Progenitor cell of endocrine pancreas (in vitro differentiated cells): ENCODE measurements at regions not wholly inside any gene's neighbourhood (a gene's known extent, or its start where the extent isn't known, plus 50 kb on each side); places are given as distances from the start of the nearest gene placed in this dataset.

Source experiments
- DNase-seq: peaks from one replicate; pipeline ENCODE4 v3.0.0; 2021; ENCODE audit warnings: low spot score; ENCODE audit not compliant: unreplicated experiment
- H3K27ac Mint-ChIP-seq: 2 replicates; pipeline ENCODE4 v1.8.0; 2021; ENCODE audit warnings: mild to moderate bottlenecking, moderate library complexity, mixed read lengths
- H3K27me3 Mint-ChIP-seq: 2 replicates; pipeline ENCODE4 v1.8.0; 2021; ENCODE audit warnings: mixed read lengths
- H3K36me3 Mint-ChIP-seq: 2 replicates; pipeline ENCODE4 v1.8.0; 2022; ENCODE audit warnings: mixed read lengths; ENCODE audit not compliant: insufficient read depth
- H3K4me1 Mint-ChIP-seq: 2 replicates; pipeline ENCODE4 v1.8.0; 2021; ENCODE audit warnings: low read depth, mixed read lengths
- H3K4me3 Mint-ChIP-seq: 2 replicates; pipeline ENCODE4 v1.8.0; 2021; ENCODE audit warnings: low read depth, mild to moderate bottlenecking, moderate library complexity, mixed read lengths
- H3K9me3 Mint-ChIP-seq: 2 replicates; pipeline ENCODE4 v1.8.0; 2021; ENCODE audit warnings: low read depth, mixed read lengths
- TF ChIP-seq, protein P1 (sequence below): fragments of 200-600 bp; sonication (generic); IDR thresholded peaks from one replicate; pipeline ENCODE4 v1.5.0; 2021; ENCODE audit warnings: antibody characterized with exemption, mild to moderate bottlenecking; ENCODE audit not compliant: unreplicated experiment

DNA sequence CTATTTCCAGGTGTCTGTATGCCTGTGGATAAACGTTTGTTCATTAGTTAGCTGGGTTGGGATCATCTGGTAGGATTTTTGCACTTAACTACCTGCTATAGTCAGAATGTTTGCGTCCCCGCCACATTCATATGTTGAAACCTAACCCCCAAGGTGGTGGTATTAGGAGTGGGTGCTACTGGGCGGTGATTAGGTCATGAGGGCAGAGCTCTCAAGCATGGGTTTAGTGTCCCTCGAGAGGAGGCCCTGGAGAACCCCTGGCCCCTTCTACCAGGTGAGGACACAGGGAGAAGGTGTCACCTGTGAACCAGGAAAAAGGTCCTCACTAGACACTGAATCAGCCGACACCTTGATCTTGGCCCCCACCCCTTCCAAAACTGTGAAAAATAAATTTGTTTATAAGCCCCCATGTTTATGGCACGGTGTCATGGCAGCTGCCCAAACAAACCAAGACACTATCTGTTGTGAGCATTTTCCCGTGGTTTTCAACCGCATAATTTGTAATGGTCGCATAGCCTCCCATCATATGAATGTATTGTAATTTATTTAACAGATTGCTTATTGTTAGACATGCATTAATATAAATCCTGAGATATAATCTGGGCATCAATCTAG is 92.7 kb upstream of the TRIM2 start:
- Mint-ChIP-seq H3K4me1 (no peaks in the 10 kb centered on the region), H3K4me3 (no peak overlapping the region), H3K9me3 (no peaks in the 10 kb centered on the region), H3K27ac (no peak overlapping the region), H3K36me3 (no peaks in the 10 kb centered on the region), H3K27me3 (no peaks in the 10 kb centered on the region)
- DNase-seq = no peak
- TF ChIP-seq, protein P1, sequence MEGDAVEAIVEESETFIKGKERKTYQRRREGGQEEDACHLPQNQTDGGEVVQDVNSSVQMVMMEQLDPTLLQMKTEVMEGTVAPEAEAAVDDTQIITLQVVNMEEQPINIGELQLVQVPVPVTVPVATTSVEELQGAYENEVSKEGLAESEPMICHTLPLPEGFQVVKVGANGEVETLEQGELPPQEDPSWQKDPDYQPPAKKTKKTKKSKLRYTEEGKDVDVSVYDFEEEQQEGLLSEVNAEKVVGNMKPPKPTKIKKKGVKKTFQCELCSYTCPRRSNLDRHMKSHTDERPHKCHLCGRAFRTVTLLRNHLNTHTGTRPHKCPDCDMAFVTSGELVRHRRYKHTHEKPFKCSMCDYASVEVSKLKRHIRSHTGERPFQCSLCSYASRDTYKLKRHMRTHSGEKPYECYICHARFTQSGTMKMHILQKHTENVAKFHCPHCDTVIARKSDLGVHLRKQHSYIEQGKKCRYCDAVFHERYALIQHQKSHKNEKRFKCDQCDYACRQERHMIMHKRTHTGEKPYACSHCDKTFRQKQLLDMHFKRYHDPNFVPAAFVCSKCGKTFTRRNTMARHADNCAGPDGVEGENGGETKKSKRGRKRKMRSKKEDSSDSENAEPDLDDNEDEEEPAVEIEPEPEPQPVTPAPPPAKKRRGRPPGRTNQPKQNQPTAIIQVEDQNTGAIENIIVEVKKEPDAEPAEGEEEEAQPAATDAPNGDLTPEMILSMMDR = no peak

DNA sequence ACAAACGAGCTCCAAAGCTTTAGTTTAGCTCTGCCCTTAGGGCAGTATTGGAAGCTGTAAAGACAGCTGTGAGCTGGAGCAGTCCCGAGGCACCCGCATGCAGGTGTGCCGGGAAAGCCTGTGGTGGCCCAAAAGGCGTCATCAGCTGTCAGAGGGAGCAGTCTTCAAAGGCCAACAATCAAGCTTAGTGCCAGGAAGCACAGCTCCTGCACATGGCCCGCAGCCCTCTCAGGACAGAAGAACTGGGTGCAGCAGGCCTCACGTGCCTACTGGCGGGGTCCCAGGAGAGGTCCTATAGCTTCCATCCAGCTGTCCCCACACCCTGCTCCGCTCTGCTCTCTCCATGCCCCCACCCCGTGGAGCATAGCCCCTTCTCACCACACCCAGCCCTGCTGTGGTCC is 92.2 kb upstream of the TRIM2 start:
- TF ChIP-seq, protein P1 = no peak
- H3K27ac Mint-ChIP-seq = no peak overlapping the region

GRCh38 chr4:153113061-153113837 is 91.0 kb upstream of the TRIM2 start:
- no peaks in the 10 kb centered on the region for H3K9me3 Mint-ChIP-seq
- TF ChIP-seq, protein P1 = no peak
- no peaks in the 10 kb centered on the region for H3K36me3 Mint-ChIP-seq
- no peaks in the 10 kb centered on the region for H3K27me3 Mint-ChIP-seq
- H3K4me3 Mint-ChIP-seq = no peak overlapping the region
- no peak overlapping the region for H3K27ac Mint-ChIP-seq
- no peak for DNase-seq
- H3K4me1 Mint-ChIP-seq = no peaks in the 10 kb centered on the region

More for the DNA sequence above, 92.2 kb upstream of the TRIM2 start:
- H3K9me3 Mint-ChIP-seq = no peaks in the 10 kb centered on the region
- H3K4me1 Mint-ChIP-seq = no peaks in the 10 kb centered on the region
- H3K27me3 Mint-ChIP-seq = no peaks in the 10 kb centered on the region
- H3K4me3 Mint-ChIP-seq = no peak overlapping the region
- H3K36me3 Mint-ChIP-seq = no peaks in the 10 kb centered on the region
- no peak for DNase-seq

DNA sequence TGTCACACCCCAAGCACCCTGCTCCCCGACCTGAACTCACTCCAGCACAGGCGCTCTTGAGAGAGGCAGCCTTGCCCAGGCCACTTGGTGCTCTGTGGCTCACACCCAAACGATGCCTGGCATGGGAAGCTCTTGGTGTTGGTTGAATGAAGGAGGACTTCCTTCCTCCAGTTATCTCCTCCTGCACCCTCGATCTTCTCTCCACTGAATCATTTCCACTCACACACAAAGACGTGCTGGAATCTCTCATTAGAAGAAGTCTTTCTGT is 90.5 kb upstream of the TRIM2 start:
- Mint-ChIP-seq H3K36me3 (no peaks in the 10 kb centered on the region), H3K4me1 (no peaks in the 10 kb centered on the region), H3K4me3 (no peak overlapping the region), H3K27me3 (no peaks in the 10 kb centered on the region), H3K27ac (no peak overlapping the region), H3K9me3 (no peaks in the 10 kb centered on the region)
- TF ChIP-seq, protein P1 = no peak
- DNase-seq = no peak

- Mint-ChIP-seq H3K27ac (no peak overlapping the region), H3K27me3 (no peaks in the 10 kb centered on the region), H3K4me1 (no peaks in the 10 kb centered on the region), H3K9me3 (no peaks in the 10 kb centered on the region), H3K4me3 (no peak overlapping the region), H3K36me3 (no peaks in the 10 kb centered on the region)
- TF ChIP-seq, protein P1 = no peak
- no peak for DNase-seq
Measured at GRCh38 chr4:153114771-153115321, 89.4 kb upstream of the TRIM2 start.
